ENCODE measurements at regions not wholly inside any gene's neighbourhood (a gene's known extent, or its start where the extent isn't known, plus 50 kb on each side); places are given as distances from the start of the nearest gene placed in this dataset.

GRCh38 chr13:87859261-87859660 lies 188.1 kb downstream of the SLITRK5 start:
- intact Hi-C loops (cut with DNase I), result no loop called here
- no peaks in the 10 kb centered on the region for H3K4me1 ChIP-seq
- H3K36me3 ChIP-seq, result no peaks in the 10 kb centered on the region
- no peak overlapping the region for H3K4me3 ChIP-seq
- H3K9me3 ChIP-seq, result no peaks in the 10 kb centered on the region
- DNase-seq (ENCODE audit: extremely low spot score in 2 of 2), result no peak
- no peaks in the 10 kb centered on the region for H3K27me3 ChIP-seq
- H3K27ac ChIP-seq, result no peak overlapping the region
- TF ChIP-seq POLR2AphosphoS5 (IDR thresholded peaks at IDR 0.05; ENCODE audit: insufficient read depth in 1 of 2, low read depth in 1 of 2) (no peak), POLR2A (IDR thresholded peaks at IDR 0.05) (no peak), CTCF (IDR thresholded peaks at IDR 0.05) (no peak)

- H3K4me3 ChIP-seq, result no peak overlapping the region
- no peaks in the 10 kb centered on the region for H3K4me1 ChIP-seq
- DNase-seq (ENCODE audit: extremely low spot score in 2 of 2), result no peak
- no peaks in the 10 kb centered on the region for H3K36me3 ChIP-seq
- intact Hi-C loops (cut with DNase I), result no loop called here
- no peak overlapping the region for H3K27ac ChIP-seq
- TF ChIP-seq POLR2A (IDR thresholded peaks at IDR 0.05), result no peak
- H3K27me3 ChIP-seq, result no peaks in the 10 kb centered on the region
- H3K9me3 ChIP-seq, result no peaks in the 10 kb centered on the region
Observed at GRCh38 chr13:87867426-87867825, 196.3 kb downstream of the SLITRK5 start.

- no peak for TF ChIP-seq POLR2AphosphoS5 (IDR thresholded peaks at IDR 0.05; ENCODE audit: insufficient read depth in 1 of 2, low read depth in 1 of 2)
- no peak for TF ChIP-seq CTCF (IDR thresholded peaks at IDR 0.05)
- no peak for TF ChIP-seq POLR2A (IDR thresholded peaks at IDR 0.05)
- Histone ChIP-seq H3K4me1 (no peaks in the 10 kb centered on the region), H3K27ac (no peak overlapping the region), H3K9me3 (no peaks in the 10 kb centered on the region), H3K27me3 (no peaks in the 10 kb centered on the region), H3K4me3 (no peak overlapping the region), H3K36me3 (no peaks in the 10 kb centered on the region)
- DNase-seq (ENCODE audit: extremely low spot score in 2 of 2), result no peak
- intact Hi-C loops (cut with DNase I), result no loop called here
Observed at GRCh38 chr13:87868731-87869130, 197.6 kb downstream of the SLITRK5 start.

DNA sequence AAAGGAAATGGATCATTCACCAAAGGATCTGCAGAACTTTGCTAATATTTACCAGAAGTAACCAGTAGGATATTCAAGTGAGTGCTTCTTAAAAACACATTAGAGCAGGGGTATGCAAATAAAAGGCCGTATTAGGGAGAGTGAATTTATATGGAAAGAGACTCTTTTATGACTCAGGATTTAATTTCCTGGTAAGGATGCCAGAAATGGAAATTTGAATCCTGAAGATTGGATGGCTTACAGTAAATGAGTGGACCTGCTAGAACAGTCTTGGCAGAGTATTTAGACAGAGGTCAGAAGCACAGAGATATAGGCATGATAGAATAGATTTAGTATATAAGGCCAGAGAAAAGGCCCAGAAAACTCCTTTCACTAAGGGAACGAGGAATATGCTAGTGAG lies 201.6 kb downstream of the SLITRK5 start:
- no peak for TF ChIP-seq CTCF (IDR thresholded peaks at IDR 0.05)
- no peak for TF ChIP-seq POLR2AphosphoS5 (IDR thresholded peaks at IDR 0.05; ENCODE audit: insufficient read depth in 1 of 2, low read depth in 1 of 2)
- TF ChIP-seq POLR2A (IDR thresholded peaks at IDR 0.05), result no peak
- Histone ChIP-seq H3K27ac (no peak overlapping the region), H3K4me1 (no peaks in the 10 kb centered on the region), H3K9me3 (no peaks in the 10 kb centered on the region), H3K4me3 (no peak overlapping the region), H3K27me3 (no peaks in the 10 kb centered on the region), H3K36me3 (no peaks in the 10 kb centered on the region)
- intact Hi-C loops (cut with DNase I), result no loop called here
- DNase-seq (ENCODE audit: extremely low spot score in 2 of 2), result no peak

DNA sequence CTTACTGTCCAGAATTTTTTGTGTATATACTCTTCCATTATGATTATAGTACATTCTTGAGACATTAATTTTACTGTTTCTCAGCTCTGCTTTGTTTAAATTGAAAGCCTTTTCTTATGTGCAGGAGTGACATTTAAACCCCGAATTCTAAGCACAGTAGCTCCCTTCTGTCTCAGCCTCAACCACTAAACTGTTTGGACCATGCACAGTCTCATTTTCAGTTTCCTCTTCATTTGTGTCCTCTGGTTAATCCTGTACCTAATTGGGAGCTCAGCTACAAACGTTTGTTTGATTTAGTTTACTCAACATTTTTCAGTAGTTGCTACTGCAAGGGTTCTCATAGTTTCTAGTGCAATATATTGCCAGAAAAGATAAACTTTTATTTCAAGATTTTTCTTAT lies 206.3 kb downstream of the SLITRK5 start:
- TF ChIP-seq POLR2A (IDR thresholded peaks at IDR 0.05) (no peak), CTCF (IDR thresholded peaks at IDR 0.05) (no peak), POLR2AphosphoS5 (IDR thresholded peaks at IDR 0.05; ENCODE audit: insufficient read depth in 1 of 2, low read depth in 1 of 2) (no peak)
- intact Hi-C loops (cut with DNase I), result no loop called here
- no peaks in the 10 kb centered on the region for H3K36me3 ChIP-seq
- no peak overlapping the region for H3K27ac ChIP-seq
- H3K9me3 ChIP-seq, result no peaks in the 10 kb centered on the region
- no peak overlapping the region for H3K4me3 ChIP-seq
- no peak for DNase-seq (ENCODE audit: extremely low spot score in 2 of 2)
- H3K4me1 ChIP-seq, result no peaks in the 10 kb centered on the region
- no peaks in the 10 kb centered on the region for H3K27me3 ChIP-seq

DNA sequence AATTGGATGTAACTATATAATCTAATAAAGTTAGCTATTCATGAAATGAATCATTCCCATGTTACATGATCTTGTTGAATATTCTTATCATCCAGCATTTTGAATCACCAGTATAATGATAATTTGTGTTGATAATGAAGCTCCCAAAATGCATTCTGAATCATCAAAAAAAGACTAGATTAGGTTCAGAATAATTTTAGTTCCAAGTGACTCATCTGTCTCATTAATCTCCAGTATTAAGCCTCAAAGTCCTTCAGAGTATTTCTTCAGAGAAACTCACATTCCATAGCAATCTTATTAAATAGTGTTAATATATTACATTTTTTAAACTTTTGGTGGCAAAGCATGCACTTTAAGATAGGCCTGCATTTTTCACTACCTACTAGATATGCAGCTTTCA lies 207.5 kb downstream of the SLITRK5 start:
- intact Hi-C loops (cut with DNase I), result no loop called here

More for the DNA sequence above, 207.5 kb downstream of the SLITRK5 start:
- Histone ChIP-seq H3K4me3 (no peak overlapping the region), H3K27me3 (no peaks in the 10 kb centered on the region), H3K9me3 (no peaks in the 10 kb centered on the region), H3K4me1 (no peaks in the 10 kb centered on the region), H3K36me3 (no peaks in the 10 kb centered on the region), H3K27ac (no peak overlapping the region)
- no peak for TF ChIP-seq CTCF (IDR thresholded peaks at IDR 0.05)
- TF ChIP-seq POLR2AphosphoS5 (IDR thresholded peaks at IDR 0.05; ENCODE audit: insufficient read depth in 1 of 2, low read depth in 1 of 2), result no peak
- TF ChIP-seq POLR2A (IDR thresholded peaks at IDR 0.05), result no peak
- DNase-seq (ENCODE audit: extremely low spot score in 2 of 2), result no peak

All from vagina (tissue), 2 donors.